ENCODE measurements at regions not wholly inside any gene's neighbourhood (a gene's known extent, or its start where the extent isn't known, plus 50 kb on each side); places are given as distances from the start of the nearest gene placed in this dataset.

DNA sequence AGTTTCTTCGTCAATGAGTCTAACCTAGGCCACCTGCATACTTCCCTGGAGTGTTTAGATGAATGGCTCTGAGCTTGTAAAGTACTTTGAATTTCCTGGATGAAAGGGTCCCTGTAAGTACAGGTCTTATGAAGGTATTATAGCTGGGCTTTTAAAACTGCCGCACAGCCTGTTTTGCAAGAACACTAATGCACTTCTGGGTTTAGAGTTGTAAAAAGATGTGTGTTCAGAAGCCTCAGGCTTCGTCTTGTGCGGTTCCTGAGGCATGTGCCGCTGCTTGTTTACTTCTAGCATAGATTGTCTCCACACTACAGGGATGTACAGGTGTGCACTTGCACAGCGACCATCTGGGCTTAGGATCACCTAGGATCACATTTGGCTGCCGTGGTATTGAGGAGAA, 324.5 kb downstream of the SOX4 start:
- H3K79me2 ChIP-seq (ENCODE audit: control insufficient read depth, low read length): no peaks in the 10 kb centered on the region
- H3K36me3 ChIP-seq (ENCODE audit: control insufficient read depth, low read length): no peaks in the 10 kb centered on the region
- no peaks in the 10 kb centered on the region for H4K20me1 ChIP-seq (ENCODE audit: control insufficient read depth, insufficient read depth, low read depth, low read length)
- no peak overlapping the region for H3K27ac ChIP-seq (ENCODE audit: low read depth, low read length)
- H3K27me3 ChIP-seq (ENCODE audit: control insufficient read depth, low read length): no peaks in the 10 kb centered on the region
- H3K4me1 ChIP-seq (ENCODE audit: control insufficient read depth, low read length): no peaks in the 10 kb centered on the region
- H3F3A ChIP-seq (ENCODE audit: control insufficient read depth, insufficient read depth): no peaks in the 10 kb centered on the region
- H3K9me3 ChIP-seq (ENCODE audit: control insufficient read depth, insufficient read depth, low read length): no peaks in the 10 kb centered on the region
- H3K4me2 ChIP-seq (ENCODE audit: low read length): no peak overlapping the region
- H3K4me3 ChIP-seq (ENCODE audit: low read length): no peak overlapping the region
- H3K9me2 ChIP-seq (replicated peaks; ENCODE audit: control insufficient read depth, low read length): no peaks in the 10 kb centered on the region
- TF ChIP-seq CTCF (IDR thresholded peaks at IDR 0.05; ENCODE audit: low read depth, low read length, poor library complexity, severe bottlenecking): no peak
- TF ChIP-seq EZH2phosphoT487 (IDR thresholded peaks at IDR 0.05; ENCODE audit: borderline replicate concordance, low read length): no peak

GRCh38 chr6:21918666-21919065, 325.1 kb downstream of the SOX4 start:
- H3K36me3 ChIP-seq (ENCODE audit: control insufficient read depth, low read length): no peaks in the 10 kb centered on the region

GRCh38 chr6:21922086-21922485, 328.5 kb downstream of the SOX4 start:
- Histone ChIP-seq H3K27ac (ENCODE audit: low read depth, low read length) (no peak overlapping the region), H4K20me1 (ENCODE audit: control insufficient read depth, insufficient read depth, low read depth, low read length) (no peaks in the 10 kb centered on the region), H3K9me2 (replicated peaks; ENCODE audit: control insufficient read depth, low read length) (no peaks in the 10 kb centered on the region), H3K36me3 (ENCODE audit: control insufficient read depth, low read length) (no peaks in the 10 kb centered on the region), H3K4me2 (ENCODE audit: low read length) (no peak overlapping the region), H3F3A (ENCODE audit: control insufficient read depth, insufficient read depth) (no peaks in the 10 kb centered on the region), H3K4me3 (ENCODE audit: low read length) (no peak overlapping the region), H3K27me3 (ENCODE audit: control insufficient read depth, low read length) (no peaks in the 10 kb centered on the region), H3K9me3 (ENCODE audit: control insufficient read depth, insufficient read depth, low read length) (no peaks in the 10 kb centered on the region), H3K79me2 (ENCODE audit: control insufficient read depth, low read length) (no peaks in the 10 kb centered on the region), H3K4me1 (ENCODE audit: control insufficient read depth, low read length) (no peaks in the 10 kb centered on the region)
- no peak for TF ChIP-seq CTCF (IDR thresholded peaks at IDR 0.05; ENCODE audit: low read depth, low read length, poor library complexity, severe bottlenecking)
- no peak for TF ChIP-seq EZH2phosphoT487 (IDR thresholded peaks at IDR 0.05; ENCODE audit: borderline replicate concordance, low read length)

More at GRCh38 chr6:21918666-21919065, 325.1 kb downstream of the SOX4 start:
- TF ChIP-seq CTCF (IDR thresholded peaks at IDR 0.05; ENCODE audit: low read depth, low read length, poor library complexity, severe bottlenecking): no peak
- no peak for TF ChIP-seq EZH2phosphoT487 (IDR thresholded peaks at IDR 0.05; ENCODE audit: borderline replicate concordance, low read length)
- no peaks in the 10 kb centered on the region for H3K79me2 ChIP-seq (ENCODE audit: control insufficient read depth, low read length)
- H3K27me3 ChIP-seq (ENCODE audit: control insufficient read depth, low read length): no peaks in the 10 kb centered on the region
- H3K4me1 ChIP-seq (ENCODE audit: control insufficient read depth, low read length): no peaks in the 10 kb centered on the region
- H4K20me1 ChIP-seq (ENCODE audit: control insufficient read depth, insufficient read depth, low read depth, low read length): no peaks in the 10 kb centered on the region
- H3K9me3 ChIP-seq (ENCODE audit: control insufficient read depth, insufficient read depth, low read length): no peaks in the 10 kb centered on the region
- no peaks in the 10 kb centered on the region for H3K9me2 ChIP-seq (replicated peaks; ENCODE audit: control insufficient read depth, low read length)
- no peak overlapping the region for H3K27ac ChIP-seq (ENCODE audit: low read depth, low read length)
- no peak overlapping the region for H3K4me3 ChIP-seq (ENCODE audit: low read length)
- H3F3A ChIP-seq (ENCODE audit: control insufficient read depth, insufficient read depth): no peaks in the 10 kb centered on the region
- H3K4me2 ChIP-seq (ENCODE audit: low read length): no peak overlapping the region

- no peak overlapping the region for H3K4me2 ChIP-seq (ENCODE audit: low read length)
- no peak overlapping the region for H3K27ac ChIP-seq (ENCODE audit: low read depth, low read length)
- H3K79me2 ChIP-seq (ENCODE audit: control insufficient read depth, low read length): no peaks in the 10 kb centered on the region
- no peaks in the 10 kb centered on the region for H3K9me2 ChIP-seq (replicated peaks; ENCODE audit: control insufficient read depth, low read length)
- H3K9me3 ChIP-seq (ENCODE audit: control insufficient read depth, insufficient read depth, low read length): no peaks in the 10 kb centered on the region
- TF ChIP-seq EZH2phosphoT487 (IDR thresholded peaks at IDR 0.05; ENCODE audit: borderline replicate concordance, low read length): no peak
- TF ChIP-seq CTCF (IDR thresholded peaks at IDR 0.05; ENCODE audit: low read depth, low read length, poor library complexity, severe bottlenecking): no peak
- no peaks in the 10 kb centered on the region for H3K4me1 ChIP-seq (ENCODE audit: control insufficient read depth, low read length)
- H3K36me3 ChIP-seq (ENCODE audit: control insufficient read depth, low read length): no peaks in the 10 kb centered on the region
- no peaks in the 10 kb centered on the region for H4K20me1 ChIP-seq (ENCODE audit: control insufficient read depth, insufficient read depth, low read depth, low read length)
- no peaks in the 10 kb centered on the region for H3K27me3 ChIP-seq (ENCODE audit: control insufficient read depth, low read length)
- no peak overlapping the region for H3K4me3 ChIP-seq (ENCODE audit: low read length)
- H3F3A ChIP-seq (ENCODE audit: control insufficient read depth, insufficient read depth): no peaks in the 10 kb centered on the region
Measured at GRCh38 chr6:21924002-21924401, 330.5 kb downstream of the SOX4 start.

Data from DOHH2 (cell line).